Bronchial epithelial cell (primary cell): ENCODE measurements at regions not wholly inside any gene's neighbourhood (a gene's known extent, or its start where the extent isn't known, plus 50 kb on each side); places are given as distances from the start of the nearest gene placed in this dataset.
A peak's percentile ranks its signal among the peaks of the same experiment; 100 is the strongest.
"Not testable (repeated sequence)": the region's sequence is repeated elsewhere in the genome, so short reads cannot be mapped to it uniquely, and the experiment has no call there.

ENCODE experiments used
- DNase-seq: peaks from one replicate; pipeline ENCODE4 v3.0.0-alpha.2; 2010; ENCODE audit warnings: low read depth
- FAIRE-seq: peaks from 2 replicates; lab custom pipeline; 2011; peaks lifted over from hg19 to GRCh38; lab: Jason Lieb, UNC
- H3K27me3 ChIP-seq: 2 replicates; pipeline ENCODE4 v1.5.1; 2011; ENCODE audit warnings: low read length; ENCODE audit not compliant: control insufficient read depth, insufficient read depth
- H3K36me3 ChIP-seq: 2 replicates; pipeline ENCODE4 v1.5.1; 2011; ENCODE audit warnings: low read length; ENCODE audit not compliant: control insufficient read depth, insufficient read depth
- H3K4me3 ChIP-seq: 2 replicates; pipeline ENCODE4 v1.5.1; 2011; ENCODE audit warnings: mild to moderate bottlenecking, low read depth, low read length, control low read depth
- TF ChIP-seq, protein P1 (sequence below): IDR thresholded peaks from 2 replicates; pipeline ENCODE4 v1.5.1; 2011; ENCODE audit warnings: mild to moderate bottlenecking, moderate library complexity, low read length, control low read depth, inconsistent platforms; ENCODE audit not compliant: insufficient read depth, severe bottlenecking

DNA sequence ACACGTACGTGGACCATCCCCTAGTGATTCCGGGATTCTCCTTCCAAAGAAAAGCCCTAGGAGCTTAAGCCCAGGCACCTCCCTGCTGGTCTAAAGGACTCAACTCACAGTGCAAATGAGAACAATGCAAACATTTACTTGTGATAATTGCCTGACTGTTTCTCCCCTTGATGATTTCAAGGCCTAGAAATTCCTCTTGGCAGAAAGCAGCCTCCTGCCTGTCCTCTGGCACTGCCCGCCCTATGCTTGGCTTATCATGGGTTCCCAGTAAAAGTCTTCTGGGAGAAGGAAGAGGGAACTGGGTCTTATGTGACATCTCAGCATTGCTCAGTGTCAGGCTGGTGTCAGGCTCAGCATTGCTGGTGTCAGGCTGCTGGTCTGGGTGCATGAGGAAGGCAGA lies 351.8 kb downstream of the SHANK2 start:
- TF ChIP-seq, protein P1, sequence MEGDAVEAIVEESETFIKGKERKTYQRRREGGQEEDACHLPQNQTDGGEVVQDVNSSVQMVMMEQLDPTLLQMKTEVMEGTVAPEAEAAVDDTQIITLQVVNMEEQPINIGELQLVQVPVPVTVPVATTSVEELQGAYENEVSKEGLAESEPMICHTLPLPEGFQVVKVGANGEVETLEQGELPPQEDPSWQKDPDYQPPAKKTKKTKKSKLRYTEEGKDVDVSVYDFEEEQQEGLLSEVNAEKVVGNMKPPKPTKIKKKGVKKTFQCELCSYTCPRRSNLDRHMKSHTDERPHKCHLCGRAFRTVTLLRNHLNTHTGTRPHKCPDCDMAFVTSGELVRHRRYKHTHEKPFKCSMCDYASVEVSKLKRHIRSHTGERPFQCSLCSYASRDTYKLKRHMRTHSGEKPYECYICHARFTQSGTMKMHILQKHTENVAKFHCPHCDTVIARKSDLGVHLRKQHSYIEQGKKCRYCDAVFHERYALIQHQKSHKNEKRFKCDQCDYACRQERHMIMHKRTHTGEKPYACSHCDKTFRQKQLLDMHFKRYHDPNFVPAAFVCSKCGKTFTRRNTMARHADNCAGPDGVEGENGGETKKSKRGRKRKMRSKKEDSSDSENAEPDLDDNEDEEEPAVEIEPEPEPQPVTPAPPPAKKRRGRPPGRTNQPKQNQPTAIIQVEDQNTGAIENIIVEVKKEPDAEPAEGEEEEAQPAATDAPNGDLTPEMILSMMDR, result no peak
- Histone ChIP-seq H3K4me3 (no peak overlapping the region), H3K36me3 (no peaks in the 10 kb centered on the region), H3K27me3 (no peaks in the 10 kb centered on the region)
- no peak for DNase-seq
- peak; percentile 92 for FAIRE-seq

DNA sequence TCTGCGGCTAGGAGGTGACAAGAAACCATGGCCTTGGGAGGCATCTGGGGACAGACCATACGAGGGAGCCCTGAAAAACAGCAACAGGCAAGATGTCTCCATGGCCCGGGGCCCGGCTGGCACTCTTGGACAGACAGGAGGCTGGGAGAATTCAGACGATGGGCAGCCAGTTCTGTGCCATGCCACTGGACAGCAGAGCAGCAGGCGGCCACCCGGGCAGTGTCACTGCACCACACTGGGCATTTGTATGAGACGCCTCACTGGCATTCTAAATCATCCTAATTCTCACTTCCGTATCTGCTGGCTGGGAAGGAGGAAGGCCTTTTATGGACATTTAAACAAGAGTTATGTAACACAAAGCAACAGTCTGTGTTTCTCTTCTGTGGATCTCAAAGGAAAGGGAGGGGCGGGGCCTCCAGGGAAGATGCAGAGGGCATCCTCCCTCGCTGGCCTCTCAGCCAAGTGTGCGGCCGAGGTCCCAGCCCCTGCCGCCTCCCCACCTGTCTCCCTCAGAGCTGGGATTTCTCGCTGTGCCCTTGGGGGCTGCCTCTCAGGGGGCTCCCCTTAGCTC lies 350.3 kb downstream of the SHANK2 start:
- H3K36me3 ChIP-seq, result no peaks in the 10 kb centered on the region
- FAIRE-seq (no peak), DNase-seq (no peak)
- H3K27me3 ChIP-seq, result no peaks in the 10 kb centered on the region
- TF ChIP-seq, protein P1, result no peak
- no peak overlapping the region for H3K4me3 ChIP-seq

DNA sequence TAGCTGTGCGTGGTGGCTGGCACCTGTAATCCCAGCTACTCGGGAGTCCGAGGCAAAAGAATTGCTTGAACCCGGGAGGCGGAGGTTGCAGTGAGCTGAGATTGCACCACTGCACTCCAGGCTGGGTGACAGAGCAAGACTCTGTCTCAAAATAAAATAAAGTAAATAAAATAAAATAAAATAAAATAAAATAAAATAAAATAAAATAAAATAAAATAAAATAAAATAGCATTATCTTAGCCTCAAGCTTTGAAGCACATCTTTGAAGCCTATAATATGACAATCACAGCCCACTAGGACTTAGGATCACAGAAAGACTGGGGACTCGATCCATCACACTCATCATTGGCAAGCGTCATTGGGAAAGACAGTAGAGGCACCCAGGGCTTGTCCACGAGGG lies 349.1 kb downstream of the SHANK2 start:
- H3K36me3 ChIP-seq, DNase-seq, H3K27me3 ChIP-seq, FAIRE-seq, H3K4me3 ChIP-seq: not testable (repeated sequence)

DNA sequence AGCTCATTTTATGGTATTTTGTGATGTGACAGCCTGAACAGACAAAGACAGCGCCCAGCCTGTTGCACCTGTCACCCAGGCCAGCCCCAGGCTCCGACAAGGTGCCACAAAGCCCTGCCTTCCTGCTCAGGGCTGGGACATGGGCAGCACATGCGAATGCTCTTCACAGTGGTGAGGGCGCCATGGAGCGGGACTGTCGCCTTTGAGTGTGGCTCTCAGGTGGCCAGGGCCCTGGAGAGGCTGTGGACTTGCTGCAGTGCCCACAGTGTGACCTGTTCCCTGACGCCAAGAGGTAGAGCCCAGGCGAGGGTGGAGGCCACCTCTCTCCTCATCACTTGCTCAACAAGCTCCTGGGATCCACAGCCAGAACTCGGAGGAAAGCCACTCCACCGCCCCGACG lies 346.3 kb downstream of the SHANK2 start:
- no peaks in the 10 kb centered on the region for H3K36me3 ChIP-seq
- DNase-seq, result no peak
- TF ChIP-seq, protein P1, result no peak
- no peak overlapping the region for H3K4me3 ChIP-seq
- FAIRE-seq, result no peak
- no peaks in the 10 kb centered on the region for H3K27me3 ChIP-seq

DNA sequence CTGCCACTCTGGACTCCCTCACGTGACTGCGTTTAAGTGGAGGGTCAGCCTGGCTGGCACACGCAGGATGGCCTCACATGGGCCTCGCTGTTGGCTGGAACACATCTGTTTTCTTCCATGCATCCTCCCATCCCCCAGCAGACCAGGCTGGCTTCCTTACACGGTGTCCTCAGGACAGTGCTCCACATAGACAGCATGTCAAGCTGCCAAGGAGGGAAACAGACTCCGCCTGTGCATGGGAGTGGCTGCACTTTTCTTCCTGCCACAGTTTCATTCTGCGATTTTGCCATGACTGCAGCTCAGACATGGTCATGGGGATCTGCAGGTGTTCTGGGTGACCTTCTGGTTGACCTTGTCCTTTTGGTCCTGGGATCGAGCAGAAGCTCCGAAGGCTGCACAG lies 344.2 kb downstream of the SHANK2 start:
- Histone ChIP-seq H3K4me3 (no peak overlapping the region), H3K27me3 (no peaks in the 10 kb centered on the region), H3K36me3 (no peaks in the 10 kb centered on the region)
- TF ChIP-seq, protein P1, result no peak
- FAIRE-seq (no peak), DNase-seq (no peak)

DNA sequence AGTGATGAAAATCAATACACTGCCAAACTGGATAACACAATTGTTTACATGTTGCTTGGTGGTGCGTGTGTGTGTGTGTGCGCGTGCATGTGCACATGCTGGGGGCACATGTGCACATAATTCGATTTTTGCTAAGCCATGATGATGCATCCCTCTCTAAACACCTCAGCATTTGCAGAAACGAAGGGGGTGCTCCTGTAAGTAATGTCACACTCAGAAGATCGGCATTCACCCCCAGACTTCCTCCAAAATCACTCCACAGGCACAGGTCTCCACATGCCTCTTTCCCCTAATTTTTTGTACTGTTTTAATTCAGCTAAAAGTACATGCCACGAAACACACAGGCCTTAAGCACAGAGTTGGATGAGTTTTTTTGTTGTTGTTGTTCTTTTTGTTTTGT lies 341.5 kb downstream of the SHANK2 start:
- H3K36me3 ChIP-seq, result no peaks in the 10 kb centered on the region
- peak; percentile 69 for DNase-seq
- TF ChIP-seq, protein P1, result no peak
- H3K4me3 ChIP-seq, result no peak overlapping the region
- H3K27me3 ChIP-seq, result no peaks in the 10 kb centered on the region
- peak; percentile 28 for FAIRE-seq
